Heart right ventricle (tissue), 16 donors: ENCODE measurements at regions not wholly inside any gene's neighbourhood (a gene's known extent, or its start where the extent isn't known, plus 50 kb on each side); places are given as distances from the start of the nearest gene placed in this dataset.

Source experiments
- ATAC-seq, 8 donors: fragments of 200-7000 bp; cut with Tn5 transposase; one replicate each; pipeline ENCODE4 v1.9.1; 2020; ENCODE audit warnings: mild to moderate bottlenecking in 8 of 8, moderate library complexity in 8 of 8, moderate number of reproducible peaks in 1 of 8
- DNase-seq, 2 donors: peaks; one replicate each; pipeline ENCODE4 v3.0.0-alpha.2; 2020
- H3K27ac ChIP-seq, 10 donors: fragments of 200-600 bp; sonication (generic) in 2 of 10; one replicate each; pipeline versions ENCODE4 v1.5.0 to v1.8.0; 2020 to 2022; ENCODE audit warnings: mild to moderate bottlenecking in 3 of 10
- H3K27me3 ChIP-seq, 7 donors: fragments of 200-600 bp; one replicate each; pipeline ENCODE4 v1.8.0; 2021 to 2022; ENCODE audit warnings: mild to moderate bottlenecking in 2 of 7
- H3K36me3 ChIP-seq, 9 donors: fragments of 200-600 bp; sonication (generic) in 1 of 9; one replicate each; pipeline versions ENCODE4 v1.5.0 to v1.8.0; 2020 to 2022; ENCODE audit warnings: mild to moderate bottlenecking in 2 of 9
- H3K4me1 ChIP-seq, 9 donors: fragments of 200-600 bp; sonication (generic) in 1 of 9; one replicate each; pipeline versions ENCODE4 v1.5.0 to v1.8.0; 2020 to 2022; ENCODE audit warnings: mild to moderate bottlenecking in 4 of 9
- H3K4me3 ChIP-seq, 10 donors: fragments of 200-600 bp; sonication (generic) in 2 of 10; one replicate each; pipeline versions ENCODE4 v1.5.0 to v1.8.0; 2020 to 2022; ENCODE audit warnings: mild to moderate bottlenecking in 7 of 10, moderate library complexity in 2 of 10
- H3K9me3 ChIP-seq, 11 donors: fragments of 200-600 bp in 10 of 11; sonication (generic) in 2 of 11; one replicate each; pipeline versions ENCODE4 v1.5.0 to v1.8.0; 2013 to 2022; ENCODE audit warnings: mild to moderate bottlenecking in 2 of 11, control low read depth in 1 of 11, moderate library complexity in 1 of 11
- WGBS, 2 donors: extraction: QIAGEN DNeasy Blood & Tissue Kit; methylation state at CpG; one replicate each; pipeline ENCODE4 v1.1.7; 2013; ENCODE audit warnings: inconsistent platforms in 1 of 2; 5-methylcytosine and 5-hydroxymethylcytosine counted together
- intact Hi-C, 10 donors: fragments of 100-400 bp; cut with DNase I; formaldehyde crosslinking; loops; one replicate each; pipeline versions ENCODE4 v1.11.1 to v1.14.2; 2022
- TF ChIP-seq, protein P1 (sequence below), 9 donors: fragments of 200-600 bp; sonication (generic) in 2 of 9; IDR thresholded peaks; one replicate each; pipeline versions ENCODE4 v1.5.0 to v1.8.0; 2021 to 2022; ENCODE audit warnings: antibody characterized with exemption in 9 of 9, mild to moderate bottlenecking in 5 of 9, moderate library complexity in 1 of 9
- donor health status: Arrhythmogenic right ventricular cardiomyopathy.
- donor health status: ischemic (EF 13 %, LVEDD 7.1; RV severe dilation, severe dysfunction).
- donor health status: healthy with polysubstance abuse.
- donor health status: DM: no; HTN: yes; CAD: no.
- donor health status: DM: no; HTN: no; CAD: no.
- donor health status: ischemic (EF 25% LVEDD 6.9; RV normal size, moderate dysfunction).
- donor health status: ischemic (EF 25% LVEDD 5.7; RV mildly dilated, moderate dysfunction).
- donor health status: healthy.
- donor health status: DM: yes; HTN: yes; CAD: no.
- donor health status: Ischemic cardiomyopathy.
- donor health status: ischemic (EF 35%, LVEDD 5.7; RV mildly dilated, moderate dysfunction).
- donor health status: nonischemic (EF 11% LVEDD 7.7; RV severe dilation, severe dysfunction).
- donor health status: DM: yes; HTN: yes; CAD: no.
- donor health status: PGD.
- donor health status: ischemic (EF 29% LVEDD 5.4; RV normal size, mild dysfunction).
- donor health status: nonischemic (EF 23%, LVEDD 6.1; RV moderate dilation, normal function).

GRCh38 chr17:34465789-34466188, 102.8 kb upstream of the CCL1 start:
- H3K4me1 ChIP-seq = no peaks in the 10 kb centered on the region
- DNase-seq (no peak), ATAC-seq (no peak)
- WGBS, 2 donors = 54 to 67% methylated on average over 8 of the region's 8 CpGs
- H3K9me3 ChIP-seq = no peaks in the 10 kb centered on the region
- H3K27me3 ChIP-seq = peaks cover 0 to 56% (median 20%) of the 10 kb centered on the region in 7 donors
- intact Hi-C loops = no loop called here
- no peak overlapping the region for H3K27ac ChIP-seq
- H3K4me3 ChIP-seq = no peak overlapping the region
- TF ChIP-seq, protein P1, sequence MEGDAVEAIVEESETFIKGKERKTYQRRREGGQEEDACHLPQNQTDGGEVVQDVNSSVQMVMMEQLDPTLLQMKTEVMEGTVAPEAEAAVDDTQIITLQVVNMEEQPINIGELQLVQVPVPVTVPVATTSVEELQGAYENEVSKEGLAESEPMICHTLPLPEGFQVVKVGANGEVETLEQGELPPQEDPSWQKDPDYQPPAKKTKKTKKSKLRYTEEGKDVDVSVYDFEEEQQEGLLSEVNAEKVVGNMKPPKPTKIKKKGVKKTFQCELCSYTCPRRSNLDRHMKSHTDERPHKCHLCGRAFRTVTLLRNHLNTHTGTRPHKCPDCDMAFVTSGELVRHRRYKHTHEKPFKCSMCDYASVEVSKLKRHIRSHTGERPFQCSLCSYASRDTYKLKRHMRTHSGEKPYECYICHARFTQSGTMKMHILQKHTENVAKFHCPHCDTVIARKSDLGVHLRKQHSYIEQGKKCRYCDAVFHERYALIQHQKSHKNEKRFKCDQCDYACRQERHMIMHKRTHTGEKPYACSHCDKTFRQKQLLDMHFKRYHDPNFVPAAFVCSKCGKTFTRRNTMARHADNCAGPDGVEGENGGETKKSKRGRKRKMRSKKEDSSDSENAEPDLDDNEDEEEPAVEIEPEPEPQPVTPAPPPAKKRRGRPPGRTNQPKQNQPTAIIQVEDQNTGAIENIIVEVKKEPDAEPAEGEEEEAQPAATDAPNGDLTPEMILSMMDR (IDR thresholded peaks at IDR 0.05) = no peak
- H3K36me3 ChIP-seq = no peaks in the 10 kb centered on the region

DNA sequence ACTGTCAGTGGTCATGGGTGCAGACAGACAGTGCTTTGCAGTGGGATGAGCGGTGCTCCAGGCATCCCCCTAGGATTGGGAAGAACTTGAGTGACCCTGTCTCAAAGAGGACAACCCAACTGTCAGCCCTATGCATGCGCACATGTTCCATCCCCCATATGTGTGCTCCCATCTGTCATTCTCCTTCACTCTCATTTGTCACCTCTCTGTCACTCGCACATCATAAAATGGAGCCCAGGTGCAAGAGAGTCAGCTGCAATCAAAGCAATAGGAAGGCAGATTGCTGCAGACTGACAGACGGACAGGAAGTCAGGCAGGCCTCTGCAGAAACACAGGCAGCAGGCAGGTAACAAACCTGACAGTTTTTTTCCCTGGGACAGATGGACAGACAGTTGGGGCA, 101.8 kb upstream of the CCL1 start:
- Histone ChIP-seq H3K4me3 (no peak overlapping the region), H3K27me3 (peaks cover 0 to 65% (median 24%) of the 10 kb centered on the region in 7 donors), H3K27ac (no peak overlapping the region), H3K36me3 (no peaks in the 10 kb centered on the region), H3K4me1 (no peaks in the 10 kb centered on the region), H3K9me3 (no peaks in the 10 kb centered on the region)
- intact Hi-C loops = no loop called here
- ATAC-seq = no peak
- TF ChIP-seq, protein P1 (IDR thresholded peaks at IDR 0.05) = no peak
- 83 to 85% methylated on average over 4 of the region's 4 CpGs for WGBS, 2 donors
- DNase-seq = no peak

- intact Hi-C loops = no loop called here
- no peak overlapping the region for H3K4me3 ChIP-seq
- H3K36me3 ChIP-seq = no peaks in the 10 kb centered on the region
- no peak for DNase-seq
- H3K4me1 ChIP-seq = no peaks in the 10 kb centered on the region
- H3K27ac ChIP-seq = no peak overlapping the region
- WGBS, 2 donors = 41 to 44% methylated on average over 6 of the region's 6 CpGs
- no peak for ATAC-seq
- H3K9me3 ChIP-seq = no peaks in the 10 kb centered on the region
- TF ChIP-seq, protein P1 (IDR thresholded peaks at IDR 0.05) = no peak
- peaks cover 0 to 76% (median 52%) of the 10 kb centered on the region in 7 donors for H3K27me3 ChIP-seq
Observed at GRCh38 chr17:34458266-34458665, 95.2 kb upstream of the CCL1 start.

DNA sequence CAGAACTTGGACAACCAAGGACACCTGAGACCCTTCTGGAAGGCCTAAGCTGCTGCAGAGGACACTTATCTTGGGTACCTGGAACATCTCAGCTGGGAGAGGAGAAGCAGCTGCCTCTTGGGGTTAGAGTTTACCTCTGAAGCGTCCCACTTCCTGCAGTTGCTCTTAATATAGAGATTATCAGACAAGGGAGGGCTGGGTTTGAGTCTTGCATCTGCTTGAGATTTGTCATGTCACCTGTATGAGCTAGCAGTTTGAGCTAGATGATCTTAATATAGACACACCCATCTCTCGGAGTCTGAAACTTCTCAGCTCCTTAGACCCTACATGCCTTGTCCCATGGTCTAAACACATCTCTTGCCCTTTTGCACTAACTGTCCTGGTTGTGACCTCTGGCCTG, 93.1 kb upstream of the CCL1 start:
- intact Hi-C loops = no loop called here
- no peaks in the 10 kb centered on the region for H3K4me1 ChIP-seq
- H3K27ac ChIP-seq = no peak overlapping the region
- TF ChIP-seq, protein P1 (IDR thresholded peaks at IDR 0.05) = no peak
- no peak for ATAC-seq
- no peak for DNase-seq
- no peaks in the 10 kb centered on the region for H3K9me3 ChIP-seq
- peaks cover 0 to 82% (median 60%) of the 10 kb centered on the region in 7 donors for H3K27me3 ChIP-seq
- H3K36me3 ChIP-seq = no peaks in the 10 kb centered on the region
- WGBS, 2 donors = 61 to 80% methylated on average over 2 of the region's 2 CpGs
- no peak overlapping the region for H3K4me3 ChIP-seq
